ENCODE measurements at regions not wholly inside any gene's neighbourhood (a gene's known extent, or its start where the extent isn't known, plus 50 kb on each side); places are given as distances from the start of the nearest gene placed in this dataset.

- Mint-ChIP-seq H3K36me3 (ENCODE audit: low read depth) (no peaks in the 10 kb centered on the region), H3K27ac (no peak overlapping the region), H3K4me3 (no peak overlapping the region), H3K9me3 (peaks cover 22% of the 10 kb centered on the region), H3K27me3 (ENCODE audit: insufficient read depth) (no peaks in the 10 kb centered on the region), H3K4me1 (peaks cover 2% of the 10 kb centered on the region)
- Histone ChIP-seq H3K27me3 (ENCODE audit: control insufficient read depth, insufficient read depth, low read length, poor library complexity, severe bottlenecking) (no peaks in the 10 kb centered on the region), H3K27ac (ENCODE audit: low read depth, low read length) (no peak overlapping the region), H3K4me1 (ENCODE audit: control insufficient read depth, insufficient read depth, low read length) (no peaks in the 10 kb centered on the region), H3K9ac (ENCODE audit: extremely low read depth, low read length, poor library complexity, severe bottlenecking) (no peak overlapping the region), H3K4me3 (ENCODE audit: low read length) (no peak overlapping the region), H3K36me3 (ENCODE audit: control insufficient read depth, insufficient read depth, low read length) (no peaks in the 10 kb centered on the region), H3K9me3 (ENCODE audit: control insufficient read depth, low read length) (peaks cover 2% of the 10 kb centered on the region)
- DNase-seq = no peak
- WGBS, 2 experiments (ENCODE audit: insufficient coverage in 1 of 2, insufficient read length in 1 of 2) = 90 to 100% methylated on average over 1 to 3 of the region's 3 CpGs
- TF ChIP-seq CTCF (conservative IDR thresholded peaks at IDR 0.05) = no peak
Measured at GRCh38 chr3:5277612-5278236, 90.2 kb downstream of the EDEM1 start.

- peaks cover 23% of the 10 kb centered on the region for H3K9me3 Mint-ChIP-seq
- H3K4me1 ChIP-seq (ENCODE audit: control insufficient read depth, insufficient read depth, low read length) = no peaks in the 10 kb centered on the region
Measured at GRCh38 chr3:5278666-5279065, 91.2 kb downstream of the EDEM1 start.

GRCh38 chr3:5282703-5283102, 95.2 kb downstream of the EDEM1 start:
- no peak overlapping the region for H3K4me3 ChIP-seq (ENCODE audit: low read length)
- 71% methylated on average over 1 of the region's 1 CpG; no CpG with 5 or more reads in 1 of the 2 experiments for WGBS, 2 experiments (ENCODE audit: insufficient coverage in 1 of 2, insufficient read length in 1 of 2)
- DNase-seq = no peak
- no peaks in the 10 kb centered on the region for H3K36me3 Mint-ChIP-seq (ENCODE audit: low read depth)
- H3K4me1 ChIP-seq (ENCODE audit: control insufficient read depth, insufficient read depth, low read length) = no peaks in the 10 kb centered on the region
- H3K4me1 Mint-ChIP-seq = no peaks in the 10 kb centered on the region
- H3K9ac ChIP-seq (ENCODE audit: extremely low read depth, low read length, poor library complexity, severe bottlenecking) = no peak overlapping the region
- H3K36me3 ChIP-seq (ENCODE audit: control insufficient read depth, insufficient read depth, low read length) = no peaks in the 10 kb centered on the region
- no peak overlapping the region for H3K4me3 Mint-ChIP-seq
- H3K27ac ChIP-seq (ENCODE audit: low read depth, low read length) = no peak overlapping the region
- peaks cover 2% of the 10 kb centered on the region for H3K27me3 Mint-ChIP-seq (ENCODE audit: insufficient read depth)
- H3K9me3 ChIP-seq (ENCODE audit: control insufficient read depth, low read length) = peaks cover 15% of the 10 kb centered on the region
- H3K9me3 Mint-ChIP-seq = peaks cover 60% of the 10 kb centered on the region
- no peak for TF ChIP-seq CTCF (conservative IDR thresholded peaks at IDR 0.05)
- no peaks in the 10 kb centered on the region for H3K27me3 ChIP-seq (ENCODE audit: control insufficient read depth, insufficient read depth, low read length, poor library complexity, severe bottlenecking)
- H3K27ac Mint-ChIP-seq = no peak overlapping the region

More at GRCh38 chr3:5278666-5279065, 91.2 kb downstream of the EDEM1 start:
- H3K36me3 ChIP-seq (ENCODE audit: control insufficient read depth, insufficient read depth, low read length) = no peaks in the 10 kb centered on the region
- H3K36me3 Mint-ChIP-seq (ENCODE audit: low read depth) = no peaks in the 10 kb centered on the region
- H3K27me3 Mint-ChIP-seq (ENCODE audit: insufficient read depth) = no peaks in the 10 kb centered on the region
- no peak for DNase-seq
- peaks cover 2% of the 10 kb centered on the region for H3K4me1 Mint-ChIP-seq
- no peak overlapping the region for H3K4me3 ChIP-seq (ENCODE audit: low read length)
- TF ChIP-seq CTCF (conservative IDR thresholded peaks at IDR 0.05) = no peak
- H3K27me3 ChIP-seq (ENCODE audit: control insufficient read depth, insufficient read depth, low read length, poor library complexity, severe bottlenecking) = no peaks in the 10 kb centered on the region
- peaks cover 4% of the 10 kb centered on the region for H3K9me3 ChIP-seq (ENCODE audit: control insufficient read depth, low read length)
- no peak overlapping the region for H3K4me3 Mint-ChIP-seq
- H3K27ac Mint-ChIP-seq = no peak overlapping the region
- H3K9ac ChIP-seq (ENCODE audit: extremely low read depth, low read length, poor library complexity, severe bottlenecking) = no peak overlapping the region
- H3K27ac ChIP-seq (ENCODE audit: low read depth, low read length) = no peak overlapping the region

Data from endodermal cell (in vitro differentiated cells).